ENCODE measurements at regions not wholly inside any gene's neighbourhood (a gene's known extent, or its start where the extent isn't known, plus 50 kb on each side); places are given as distances from the start of the nearest gene placed in this dataset.
"Not testable (repeated sequence)": the region's sequence is repeated elsewhere in the genome, so short reads cannot be mapped to it uniquely, and the experiment has no call there.

- 79 to 87% methylated on average over 5 of the region's 5 CpGs for WGBS, 2 donors
- DNase-seq, result no peak
- Histone ChIP-seq H3K27ac (no peak overlapping the region), H3K4me1 (no peaks in the 10 kb centered on the region), H3K27me3 (no peaks in the 10 kb centered on the region), H3K36me3 (no peaks in the 10 kb centered on the region), H3K4me3 (replicated peaks in 1 of 3) (no peak overlapping the region), H3K9me3 (no peaks in the 10 kb centered on the region)
- intact Hi-C loops (cut with DNase I), result no loop called here
- no peak for TF ChIP-seq POLR2A (IDR thresholded peaks at IDR 0.05)
- TF ChIP-seq, protein P1, sequence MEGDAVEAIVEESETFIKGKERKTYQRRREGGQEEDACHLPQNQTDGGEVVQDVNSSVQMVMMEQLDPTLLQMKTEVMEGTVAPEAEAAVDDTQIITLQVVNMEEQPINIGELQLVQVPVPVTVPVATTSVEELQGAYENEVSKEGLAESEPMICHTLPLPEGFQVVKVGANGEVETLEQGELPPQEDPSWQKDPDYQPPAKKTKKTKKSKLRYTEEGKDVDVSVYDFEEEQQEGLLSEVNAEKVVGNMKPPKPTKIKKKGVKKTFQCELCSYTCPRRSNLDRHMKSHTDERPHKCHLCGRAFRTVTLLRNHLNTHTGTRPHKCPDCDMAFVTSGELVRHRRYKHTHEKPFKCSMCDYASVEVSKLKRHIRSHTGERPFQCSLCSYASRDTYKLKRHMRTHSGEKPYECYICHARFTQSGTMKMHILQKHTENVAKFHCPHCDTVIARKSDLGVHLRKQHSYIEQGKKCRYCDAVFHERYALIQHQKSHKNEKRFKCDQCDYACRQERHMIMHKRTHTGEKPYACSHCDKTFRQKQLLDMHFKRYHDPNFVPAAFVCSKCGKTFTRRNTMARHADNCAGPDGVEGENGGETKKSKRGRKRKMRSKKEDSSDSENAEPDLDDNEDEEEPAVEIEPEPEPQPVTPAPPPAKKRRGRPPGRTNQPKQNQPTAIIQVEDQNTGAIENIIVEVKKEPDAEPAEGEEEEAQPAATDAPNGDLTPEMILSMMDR (IDR thresholded peaks at IDR 0.05), result no peak
These were observed 172.5 kb downstream of the TEX29 start for GRCh38 chr13:111492958-111493357.

DNA sequence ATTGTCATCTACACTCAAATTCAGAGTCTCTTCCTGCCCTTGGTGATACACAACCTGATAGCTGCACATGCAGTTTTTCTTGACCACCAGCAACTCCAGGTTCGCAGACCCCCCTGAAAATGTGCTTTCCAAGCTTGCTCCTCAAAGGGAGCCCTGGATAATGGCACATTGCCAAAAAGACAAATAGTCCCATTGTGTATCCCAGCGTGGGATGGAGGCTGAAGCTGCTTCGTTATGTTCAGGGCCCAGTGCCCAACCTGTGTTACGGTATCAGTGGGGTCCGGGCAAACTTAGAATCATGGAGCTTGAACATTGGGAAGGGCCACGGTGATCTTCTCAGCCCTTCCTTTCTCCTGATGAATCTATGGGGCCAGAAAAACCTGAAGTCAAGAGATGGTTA lies 173.0 kb downstream of the TEX29 start:
- Histone ChIP-seq H3K36me3 (no peaks in the 10 kb centered on the region), H3K4me1 (no peaks in the 10 kb centered on the region), H3K9me3 (no peaks in the 10 kb centered on the region), H3K27ac (no peak overlapping the region), H3K4me3 (replicated peaks in 1 of 3) (no peak overlapping the region), H3K27me3 (no peaks in the 10 kb centered on the region)
- no peak for TF ChIP-seq POLR2A (IDR thresholded peaks at IDR 0.05)
- TF ChIP-seq, protein P1 (IDR thresholded peaks at IDR 0.05), result no peak
- WGBS, 2 donors, result 69 to 76% methylated on average over 6 of the region's 6 CpGs
- intact Hi-C loops (cut with DNase I), result no loop called here
- DNase-seq, result no peak

DNA sequence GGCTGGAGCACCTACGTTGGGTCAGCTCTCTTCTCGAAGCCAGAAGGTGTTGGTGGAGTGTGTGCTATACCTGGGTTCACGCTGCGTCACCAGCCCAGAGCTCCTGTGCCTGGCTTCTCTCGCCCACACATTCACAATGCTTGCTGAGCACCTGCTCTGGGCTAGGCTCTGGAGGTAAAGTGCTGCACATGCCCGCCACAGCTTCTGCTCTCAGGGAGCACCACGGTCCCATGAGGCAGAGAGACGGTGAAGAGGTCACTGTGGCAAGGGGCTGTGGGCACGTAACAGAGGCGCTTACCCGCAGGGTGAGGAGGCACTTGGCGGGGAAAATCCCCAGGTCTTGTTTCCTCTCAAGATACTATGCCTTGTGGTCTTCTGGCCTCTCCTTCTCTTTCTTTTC lies 174.2 kb downstream of the TEX29 start:
- intact Hi-C loops (cut with DNase I), result no loop called here
- Histone ChIP-seq H3K4me3 (replicated peaks in 1 of 3) (no peak overlapping the region), H3K4me1 (no peaks in the 10 kb centered on the region), H3K27me3 (no peaks in the 10 kb centered on the region), H3K27ac (no peak overlapping the region), H3K9me3 (no peaks in the 10 kb centered on the region), H3K36me3 (no peaks in the 10 kb centered on the region)
- WGBS, 2 donors, result 87 to 90% methylated on average over 12 of the region's 12 CpGs
- DNase-seq, result no peak
- TF ChIP-seq, protein P1 (IDR thresholded peaks at IDR 0.05), result no peak
- TF ChIP-seq POLR2A (IDR thresholded peaks at IDR 0.05), result no peak

DNA sequence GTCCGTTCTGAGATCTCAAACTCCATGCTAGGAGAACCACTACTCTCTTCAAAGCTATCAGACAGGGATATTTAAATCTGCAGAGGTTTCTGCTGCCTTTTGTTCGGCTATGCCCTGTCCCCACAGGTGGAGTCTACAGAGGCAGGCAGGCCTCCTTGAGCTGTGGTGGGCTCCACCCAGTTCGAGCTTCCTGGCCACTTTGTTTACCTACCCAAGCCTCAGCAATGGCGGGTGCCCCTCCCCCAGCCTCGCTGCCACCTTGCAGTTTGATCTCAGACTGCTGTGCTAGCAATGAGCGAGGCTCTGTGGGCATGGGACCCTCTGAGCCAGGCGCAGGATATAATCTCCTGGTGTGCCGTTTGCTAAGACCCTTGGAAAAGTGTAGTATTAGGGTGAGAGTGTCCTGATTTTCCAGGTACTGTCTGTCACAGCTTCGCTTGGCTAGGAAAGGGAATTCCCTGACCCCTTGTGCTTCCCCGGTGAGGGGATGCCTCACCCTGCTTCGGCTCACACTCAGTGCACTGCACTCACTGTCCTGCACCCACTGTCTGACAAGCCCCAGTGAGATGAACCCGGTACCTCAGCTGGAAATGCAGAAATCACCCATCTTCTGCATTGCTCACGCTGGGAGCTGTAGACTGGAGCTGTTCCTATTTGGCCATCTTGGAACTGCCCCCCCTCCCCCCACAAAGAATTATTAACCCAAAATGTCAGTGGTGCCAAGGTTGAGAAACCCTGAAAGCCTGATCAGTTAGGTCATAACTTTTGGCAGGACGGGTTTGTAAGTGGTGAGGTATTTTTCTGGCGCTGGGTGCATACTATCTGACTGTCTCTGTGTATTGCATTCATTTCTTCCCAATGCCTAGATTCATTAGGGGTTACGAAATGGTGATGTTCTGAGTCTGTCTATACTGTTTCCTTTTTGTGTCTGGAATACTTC lies 181.4 kb downstream of the TEX29 start:
- H3K4me1 ChIP-seq; H3K9me3 ChIP-seq; H3K27me3 ChIP-seq; H3K27ac ChIP-seq; DNase-seq; intact Hi-C loops (cut with DNase I); H3K36me3 ChIP-seq; H3K4me3 ChIP-seq (replicated peaks in 1 of 3): not testable (repeated sequence)
- 92% methylated on average over 13 to 15 of the region's 16 CpGs for WGBS, 2 donors

GRCh38 chr13:111502957-111503356 lies 182.5 kb downstream of the TEX29 start:
- H3K27ac ChIP-seq, result no peak overlapping the region
- no peak overlapping the region for H3K4me3 ChIP-seq (replicated peaks in 1 of 3)
- intact Hi-C loops (cut with DNase I), result no loop called here
- 74 to 82% methylated on average over 6 of the region's 6 CpGs for WGBS, 2 donors
- no peak for DNase-seq
- H3K9me3 ChIP-seq, result no peaks in the 10 kb centered on the region
- H3K4me1 ChIP-seq, result no peaks in the 10 kb centered on the region
- no peaks in the 10 kb centered on the region for H3K27me3 ChIP-seq
- TF ChIP-seq POLR2A (IDR thresholded peaks at IDR 0.05), result no peak
- TF ChIP-seq, protein P1 (IDR thresholded peaks at IDR 0.05), result no peak
- H3K36me3 ChIP-seq, result no peaks in the 10 kb centered on the region
